ENCODE measurements at regions not wholly inside any gene's neighbourhood (a gene's known extent, or its start where the extent isn't known, plus 50 kb on each side); places are given as distances from the start of the nearest gene placed in this dataset.

DNA sequence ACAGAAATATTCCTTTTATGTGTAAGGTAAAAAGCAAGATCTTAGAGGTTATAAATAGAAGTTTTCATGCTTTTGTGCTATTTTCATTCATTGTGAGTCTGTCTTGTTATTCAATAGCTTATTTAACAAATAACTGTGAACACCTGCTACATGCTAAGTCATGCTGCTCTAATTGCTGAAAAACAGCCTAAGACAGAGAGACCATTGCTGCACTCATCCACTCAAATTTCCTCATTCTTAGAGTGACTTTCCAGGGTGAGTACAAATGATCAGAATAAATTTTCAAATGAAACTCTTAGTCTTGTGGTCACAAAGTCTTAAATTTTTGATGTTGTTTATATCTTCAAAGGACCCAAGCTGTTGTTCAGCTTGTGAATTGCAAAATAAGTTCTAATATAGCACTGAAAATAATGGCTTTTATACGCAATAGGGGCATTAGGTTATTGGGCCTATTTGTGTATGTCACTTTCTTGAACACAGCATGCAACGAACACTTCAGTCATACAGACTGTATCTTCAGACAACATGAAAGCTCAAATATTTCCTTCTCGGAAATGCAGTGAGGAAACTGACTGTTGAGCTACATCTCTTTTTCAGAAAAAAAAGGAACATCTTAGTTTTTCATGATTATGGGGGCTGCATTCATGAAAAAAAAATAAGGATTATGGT lies 247.9 kb upstream of the PCDH15 start:
- TF ChIP-seq, protein P1, sequence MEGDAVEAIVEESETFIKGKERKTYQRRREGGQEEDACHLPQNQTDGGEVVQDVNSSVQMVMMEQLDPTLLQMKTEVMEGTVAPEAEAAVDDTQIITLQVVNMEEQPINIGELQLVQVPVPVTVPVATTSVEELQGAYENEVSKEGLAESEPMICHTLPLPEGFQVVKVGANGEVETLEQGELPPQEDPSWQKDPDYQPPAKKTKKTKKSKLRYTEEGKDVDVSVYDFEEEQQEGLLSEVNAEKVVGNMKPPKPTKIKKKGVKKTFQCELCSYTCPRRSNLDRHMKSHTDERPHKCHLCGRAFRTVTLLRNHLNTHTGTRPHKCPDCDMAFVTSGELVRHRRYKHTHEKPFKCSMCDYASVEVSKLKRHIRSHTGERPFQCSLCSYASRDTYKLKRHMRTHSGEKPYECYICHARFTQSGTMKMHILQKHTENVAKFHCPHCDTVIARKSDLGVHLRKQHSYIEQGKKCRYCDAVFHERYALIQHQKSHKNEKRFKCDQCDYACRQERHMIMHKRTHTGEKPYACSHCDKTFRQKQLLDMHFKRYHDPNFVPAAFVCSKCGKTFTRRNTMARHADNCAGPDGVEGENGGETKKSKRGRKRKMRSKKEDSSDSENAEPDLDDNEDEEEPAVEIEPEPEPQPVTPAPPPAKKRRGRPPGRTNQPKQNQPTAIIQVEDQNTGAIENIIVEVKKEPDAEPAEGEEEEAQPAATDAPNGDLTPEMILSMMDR (IDR thresholded peaks at IDR 0.05), result no peak
- TF ChIP-seq POLR2A (IDR thresholded peaks at IDR 0.05) (no peak), EP300 (IDR thresholded peaks at IDR 0.05) (no peak)

Data from ovary (tissue), 3 donors.